ENCODE measurements at regions not wholly inside any gene's neighbourhood (a gene's known extent, or its start where the extent isn't known, plus 50 kb on each side); places are given as distances from the start of the nearest gene placed in this dataset.
"Not testable (repeated sequence)": the region's sequence is repeated elsewhere in the genome, so short reads cannot be mapped to it uniquely, and the experiment has no call there.

GRCh38 chr9:28147430-28147829, 574.1 kb upstream of the C9orf72 start:
- H3K36me3 ChIP-seq (ENCODE audit: control insufficient read depth in 2 of 4, insufficient read depth in 4 of 4, low read length in 3 of 4); H3K4me1 ChIP-seq (replicated peaks in 1 of 4; ENCODE audit: control insufficient read depth in 3 of 4, insufficient read depth in 4 of 4, low read length in 3 of 4); H3K79me2 ChIP-seq (ENCODE audit: control insufficient read depth in 1 of 2, insufficient read depth in 2 of 2, low read length in 2 of 2); H3K56ac ChIP-seq (replicated peaks; ENCODE audit: insufficient read length, low read depth, low read length); H2AFZ ChIP-seq (ENCODE audit: low read length); POLR2A ChIA-PET (ENCODE audit: partially characterized antibody); H2BK5ac ChIP-seq (ENCODE audit: low read depth, low read length); H4K5ac ChIP-seq (ENCODE audit: insufficient read length, low read depth, low read length); H4K91ac ChIP-seq (replicated peaks; ENCODE audit: insufficient read length, low read length); H3K18ac ChIP-seq (ENCODE audit: extremely low read depth, low read length); H3K4me2 ChIP-seq (ENCODE audit: insufficient read depth in 1 of 2, low read depth in 2 of 2, low read length in 2 of 2); H3K27ac ChIP-seq (ENCODE audit: low read depth, low read length); H2BK20ac ChIP-seq (ENCODE audit: low read length); H3K9ac ChIP-seq (replicated peaks in 1 of 4; ENCODE audit: extremely low read depth in 1 of 4, low read depth in 3 of 4, low read length in 3 of 4); CTCF ChIA-PET (ENCODE audit: partially characterized antibody); H3K14ac ChIP-seq (ENCODE audit: insufficient read length); H4K20me1 ChIP-seq (replicated peaks in 1 of 2; ENCODE audit: control insufficient read depth in 1 of 2, insufficient read depth in 2 of 2, low read length in 2 of 2); H3K79me1 ChIP-seq (ENCODE audit: low read depth, low read length); H2BK12ac ChIP-seq (ENCODE audit: low read depth, low read length); H3K4me3 ChIP-seq (ENCODE audit: extremely low read depth in 1 of 4, insufficient read depth in 2 of 4, low read depth in 3 of 4, low read length in 4 of 4); H3K27me3 ChIP-seq (replicated peaks in 1 of 4; ENCODE audit: control insufficient read depth in 3 of 4, extremely low read depth in 1 of 4, insufficient read depth in 3 of 4, low read length in 3 of 4); H2AK5ac ChIP-seq (ENCODE audit: low read depth, low read length); H2BK15ac ChIP-seq (ENCODE audit: low read length); H3K4ac ChIP-seq (replicated peaks; ENCODE audit: insufficient read length, low read depth, low read length); DNase-seq (ENCODE audit: low read depth in 1 of 2, low spot score in 2 of 2); H3K23me2 ChIP-seq (ENCODE audit: low read depth, low read length); FAIRE-seq; H3K23ac ChIP-seq (ENCODE audit: insufficient read length); H2BK120ac ChIP-seq (replicated peaks; ENCODE audit: low read depth, low read length); H4K8ac ChIP-seq (ENCODE audit: extremely low read depth, insufficient read depth, low read length): not testable (repeated sequence)
- 94% methylated on average over 8 of the region's 15 CpGs; no CpG with 5 or more reads in 1 of the 2 experiments for WGBS, 2 experiments (ENCODE audit: extremely low coverage in 1 of 2, insufficient coverage in 1 of 2, insufficient read length in 1 of 2, insufficient replicate concordance in 2 of 2, low coverage in 1 of 2, low lambda C conversion rate in 2 of 2, missing lambda C conversion rate in 1 of 2)
- peaks cover 0 to 22% of the 10 kb centered on the region in 2 experiments; a peak in 2 of 4 replicates for H3K9me3 ChIP-seq (ENCODE audit: insufficient read depth in 2 of 2, low read depth in 1 of 2, low read length in 1 of 2)

DNA sequence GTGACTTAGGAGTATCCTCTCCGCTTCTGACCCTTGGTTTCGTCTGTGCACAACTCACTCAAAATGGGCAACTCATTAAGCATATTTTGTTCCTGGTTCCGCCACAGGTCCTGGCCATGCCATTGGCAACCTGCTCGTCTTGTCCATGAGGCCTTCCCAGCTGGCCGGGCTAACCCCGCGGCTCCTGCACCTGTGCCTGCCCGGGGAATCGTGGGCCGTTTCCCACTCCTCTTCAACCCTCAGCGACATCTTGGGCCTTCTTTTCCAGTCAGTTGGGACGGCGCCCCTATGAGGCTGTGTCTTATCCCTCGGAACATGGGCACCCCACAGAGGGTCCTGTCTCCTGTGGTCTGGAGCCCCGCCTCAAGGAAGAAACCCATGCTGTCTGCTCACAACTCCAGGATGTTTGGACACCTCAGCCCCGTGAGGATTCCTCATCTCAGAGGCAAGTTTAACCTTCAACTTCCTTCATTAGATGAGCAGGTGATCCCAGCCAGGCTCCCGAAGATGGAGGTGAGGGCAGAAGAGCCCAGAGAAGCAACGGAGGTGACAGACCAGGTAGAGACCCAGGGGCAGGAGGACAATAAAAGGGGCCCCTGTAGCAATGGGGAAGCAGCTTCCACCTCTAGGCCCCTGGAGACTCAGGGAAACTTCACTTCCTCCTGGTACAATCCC, 574.8 kb upstream of the C9orf72 start:
- H3K27ac ChIP-seq (ENCODE audit: low read depth, low read length); H3K9ac ChIP-seq (replicated peaks in 1 of 4; ENCODE audit: extremely low read depth in 1 of 4, low read depth in 3 of 4, low read length in 3 of 4); H3K27me3 ChIP-seq (replicated peaks in 1 of 4; ENCODE audit: control insufficient read depth in 3 of 4, extremely low read depth in 1 of 4, insufficient read depth in 3 of 4, low read length in 3 of 4); H2BK5ac ChIP-seq (ENCODE audit: low read depth, low read length); H2BK20ac ChIP-seq (ENCODE audit: low read length); H4K8ac ChIP-seq (ENCODE audit: extremely low read depth, insufficient read depth, low read length); H4K20me1 ChIP-seq (replicated peaks in 1 of 2; ENCODE audit: control insufficient read depth in 1 of 2, insufficient read depth in 2 of 2, low read length in 2 of 2); DNase-seq (ENCODE audit: low read depth in 1 of 2, low spot score in 2 of 2); H3K14ac ChIP-seq (ENCODE audit: insufficient read length); H3K56ac ChIP-seq (replicated peaks; ENCODE audit: insufficient read length, low read depth, low read length); H3K79me1 ChIP-seq (ENCODE audit: low read depth, low read length); H3K4me2 ChIP-seq (ENCODE audit: insufficient read depth in 1 of 2, low read depth in 2 of 2, low read length in 2 of 2); H3K4me3 ChIP-seq (ENCODE audit: extremely low read depth in 1 of 4, insufficient read depth in 2 of 4, low read depth in 3 of 4, low read length in 4 of 4); H3K4ac ChIP-seq (replicated peaks; ENCODE audit: insufficient read length, low read depth, low read length); H3K18ac ChIP-seq (ENCODE audit: extremely low read depth, low read length); CTCF ChIA-PET (ENCODE audit: partially characterized antibody); H2AK5ac ChIP-seq (ENCODE audit: low read depth, low read length); H2BK120ac ChIP-seq (replicated peaks; ENCODE audit: low read depth, low read length); H3K4me1 ChIP-seq (replicated peaks in 1 of 4; ENCODE audit: control insufficient read depth in 3 of 4, insufficient read depth in 4 of 4, low read length in 3 of 4); H2BK15ac ChIP-seq (ENCODE audit: low read length); FAIRE-seq; H4K5ac ChIP-seq (ENCODE audit: insufficient read length, low read depth, low read length); H3K36me3 ChIP-seq (ENCODE audit: control insufficient read depth in 2 of 4, insufficient read depth in 4 of 4, low read length in 3 of 4); POLR2A ChIA-PET (ENCODE audit: partially characterized antibody); H3K23me2 ChIP-seq (ENCODE audit: low read depth, low read length); H4K91ac ChIP-seq (replicated peaks; ENCODE audit: insufficient read length, low read length); H2AFZ ChIP-seq (ENCODE audit: low read length); H2BK12ac ChIP-seq (ENCODE audit: low read depth, low read length); H3K79me2 ChIP-seq (ENCODE audit: control insufficient read depth in 1 of 2, insufficient read depth in 2 of 2, low read length in 2 of 2); H3K23ac ChIP-seq (ENCODE audit: insufficient read length): not testable (repeated sequence)
- 95% methylated on average over 15 of the region's 18 CpGs; no CpG with 5 or more reads in 1 of the 2 experiments for WGBS, 2 experiments (ENCODE audit: extremely low coverage in 1 of 2, insufficient coverage in 1 of 2, insufficient read length in 1 of 2, insufficient replicate concordance in 2 of 2, low coverage in 1 of 2, low lambda C conversion rate in 2 of 2, missing lambda C conversion rate in 1 of 2)
- H3K9me3 ChIP-seq (ENCODE audit: insufficient read depth in 2 of 2, low read depth in 1 of 2, low read length in 1 of 2): peaks cover 0 to 22% of the 10 kb centered on the region in 2 experiments; a peak in 2 of 4 replicates
